ENCODE measurements at regions not wholly inside any gene's neighbourhood (a gene's known extent, or its start where the extent isn't known, plus 50 kb on each side); places are given as distances from the start of the nearest gene placed in this dataset.
"Not testable (repeated sequence)": the region's sequence is repeated elsewhere in the genome, so short reads cannot be mapped to it uniquely, and the experiment has no call there.

GRCh38 chr2:22134421-22134820 lies 1010.7 kb downstream of the TDRD15 start:
- no peak for DNase-seq (ENCODE audit: low read depth)
- no peak overlapping the region for H3K4me3 ChIP-seq (ENCODE audit: low read length)
- no peak for TF ChIP-seq CTCF (conservative IDR thresholded peaks at IDR 0.05; ENCODE audit: low read length)

GRCh38 chr2:22136446-22136845 lies 1012.7 kb downstream of the TDRD15 start:
- no peak for DNase-seq (ENCODE audit: low read depth)
- TF ChIP-seq CTCF (conservative IDR thresholded peaks at IDR 0.05; ENCODE audit: low read length), result no peak
- no peak overlapping the region for H3K4me3 ChIP-seq (ENCODE audit: low read length)

GRCh38 chr2:22143840-22144239 lies 1020.1 kb downstream of the TDRD15 start:
- no peak for DNase-seq (ENCODE audit: low read depth)
- no peak overlapping the region for H3K4me3 ChIP-seq (ENCODE audit: low read length)
- TF ChIP-seq CTCF (conservative IDR thresholded peaks at IDR 0.05; ENCODE audit: low read length), result no peak

- no peak overlapping the region for H3K4me3 ChIP-seq (ENCODE audit: low read length)
- no peak for TF ChIP-seq CTCF (conservative IDR thresholded peaks at IDR 0.05; ENCODE audit: low read length)
- no peak for DNase-seq (ENCODE audit: low read depth)
Observed at GRCh38 chr2:22153931-22154613, 1030.3 kb downstream of the TDRD15 start.

GRCh38 chr2:22156661-22157060 lies 1032.9 kb downstream of the TDRD15 start:
- DNase-seq (ENCODE audit: low read depth); H3K4me3 ChIP-seq (ENCODE audit: low read length): not testable (repeated sequence)

GRCh38 chr2:22167256-22167655 lies 1043.5 kb downstream of the TDRD15 start:
- TF ChIP-seq CTCF (conservative IDR thresholded peaks at IDR 0.05; ENCODE audit: low read length), result no peak
- no peak overlapping the region for H3K4me3 ChIP-seq (ENCODE audit: low read length)
- DNase-seq (ENCODE audit: low read depth), result no peak

- DNase-seq (ENCODE audit: low read depth), result no peak
- TF ChIP-seq CTCF (conservative IDR thresholded peaks at IDR 0.05; ENCODE audit: low read length), result no peak
Observed at GRCh38 chr2:22175003-22175402, 1051.2 kb downstream of the TDRD15 start.

GRCh38 chr2:22185251-22185650 lies 1061.5 kb downstream of the TDRD15 start:
- no peak for DNase-seq (ENCODE audit: low read depth)
- no peak for TF ChIP-seq CTCF (conservative IDR thresholded peaks at IDR 0.05; ENCODE audit: low read length)
- no peak overlapping the region for H3K4me3 ChIP-seq (ENCODE audit: low read length)

More at GRCh38 chr2:22175003-22175402, 1051.2 kb downstream of the TDRD15 start:
- no peak overlapping the region for H3K4me3 ChIP-seq (ENCODE audit: low read length)

- DNase-seq (ENCODE audit: low read depth); H3K4me3 ChIP-seq (ENCODE audit: low read length): not testable (repeated sequence)
Observed at GRCh38 chr2:22186261-22186828, 1062.6 kb downstream of the TDRD15 start.

Data from AG10803 (cell line).